Peyer's patch (tissue), 4 donors: ENCODE measurements at regions not wholly inside any gene's neighbourhood (a gene's known extent, or its start where the extent isn't known, plus 50 kb on each side); places are given as distances from the start of the nearest gene placed in this dataset.

Experiments used
- DNase-seq, 3 donors: peaks; one replicate each; pipeline ENCODE4 v3.0.0-alpha.2; 2017 to 2019
- H3K27ac ChIP-seq, 4 donors: fragments of 200-600 bp; sonication (generic); one replicate each; pipeline ENCODE4 v1.5.1; 2016 to 2019
- H3K27me3 ChIP-seq, 2 donors: fragments of 200-600 bp; sonication (generic); one replicate each; pipeline ENCODE4 v1.5.1; 2019
- H3K36me3 ChIP-seq, 3 donors: fragments of 200-600 bp; sonication (generic); one replicate each; pipeline ENCODE4 v1.5.1; 2016 to 2019
- H3K4me1 ChIP-seq, 4 donors: fragments of 200-600 bp; sonication (generic); one replicate each; pipeline ENCODE4 v1.5.1; 2016 to 2019
- H3K4me3 ChIP-seq, 4 donors: fragments of 200-600 bp; sonication (generic); 1 replicate in 3 of 4; 2 replicates in 1 of 4; pipeline ENCODE4 v1.5.1; 2016 to 2019; ENCODE audit warnings: mild to moderate bottlenecking in 1 of 4
- H3K9me3 ChIP-seq, 4 donors: fragments of 200-600 bp; sonication (generic); one replicate each; pipeline ENCODE4 v1.5.1; 2016 to 2019; ENCODE audit warnings: mild to moderate bottlenecking in 1 of 4
- CTCF ChIP-seq, 6 experiments: fragments of 450-650 bp in 4 of 6; fragments of 200-600 bp in 2 of 6; sonication (generic) in 1 of 6; IDR thresholded peaks; one replicate each; pipeline ENCODE4 v1.5.1; 2017 to 2019; ENCODE audit warnings: antibody characterized with exemption in 6 of 6, mild to moderate bottlenecking in 3 of 6, moderate library complexity in 1 of 6
- POLR2A ChIP-seq, 2 donors: fragments of 450-650 bp; IDR thresholded peaks; one replicate each; pipeline ENCODE4 v1.5.1; 2017; ENCODE audit warnings: antibody characterized with exemption in 2 of 2, mild to moderate bottlenecking in 2 of 2, moderate library complexity in 2 of 2

GRCh38 chr9:7976167-7976755 lies 176.7 kb upstream of the DMAC1 start:
- Histone ChIP-seq H3K4me1 (peaks cover 0 to 27% (median 2%) of the 10 kb centered on the region in 4 donors), H3K36me3 (no peaks in the 10 kb centered on the region), H3K4me3 (no peak overlapping the region), H3K27me3 (no peaks in the 10 kb centered on the region), H3K9me3 (no peaks in the 10 kb centered on the region), H3K27ac (peak overlapping the region; percentile 3 to 61 (median 24))
- TF ChIP-seq CTCF (IDR thresholded peaks at IDR 0.05), result no peak
- TF ChIP-seq POLR2A (IDR thresholded peaks at IDR 0.05), result no peak
- DNase-seq, result peak in 2 of 3 donors; percentile 72 to 78

- DNase-seq, result no peak
- TF ChIP-seq POLR2A (IDR thresholded peaks at IDR 0.05) (no peak), CTCF (IDR thresholded peaks at IDR 0.05) (no peak)
- Histone ChIP-seq H3K36me3 (no peaks in the 10 kb centered on the region), H3K9me3 (no peaks in the 10 kb centered on the region), H3K4me1 (peaks cover 0 to 27% (median 2%) of the 10 kb centered on the region in 4 donors), H3K27ac (peak overlapping the region in 1 of 4 donors; percentile 57), H3K27me3 (no peaks in the 10 kb centered on the region), H3K4me3 (no peak overlapping the region)
These were observed 175.8 kb upstream of the DMAC1 start for GRCh38 chr9:7975336-7975735.

GRCh38 chr9:7974335-7974960 lies 174.9 kb upstream of the DMAC1 start:
- Histone ChIP-seq H3K4me3 (no peak overlapping the region), H3K4me1 (peaks cover 0 to 27% (median 2%) of the 10 kb centered on the region in 4 donors), H3K9me3 (no peaks in the 10 kb centered on the region), H3K36me3 (no peaks in the 10 kb centered on the region), H3K27me3 (no peaks in the 10 kb centered on the region), H3K27ac (peak overlapping the region in 2 of 4 donors; percentile 37 to 57)
- peak in 2 of 3 donors; percentile 64 to 77 for DNase-seq
- TF ChIP-seq CTCF (IDR thresholded peaks at IDR 0.05), result no peak
- no peak for TF ChIP-seq POLR2A (IDR thresholded peaks at IDR 0.05)

- H3K9me3 ChIP-seq, result no peaks in the 10 kb centered on the region
- no peaks in the 10 kb centered on the region for H3K36me3 ChIP-seq
- TF ChIP-seq POLR2A (IDR thresholded peaks at IDR 0.05), result no peak
- no peak for TF ChIP-seq CTCF (IDR thresholded peaks at IDR 0.05)
- H3K4me3 ChIP-seq, result no peak overlapping the region
- H3K27ac ChIP-seq, result no peak overlapping the region
- DNase-seq, result no peak
- H3K4me1 ChIP-seq, result peaks cover 0 to 27% (median 2%) of the 10 kb centered on the region in 4 donors
- no peaks in the 10 kb centered on the region for H3K27me3 ChIP-seq
These were observed 173.5 kb upstream of the DMAC1 start for GRCh38 chr9:7973123-7973522.

- H3K4me1 ChIP-seq, result peaks cover 0 to 14% (median 0%) of the 10 kb centered on the region in 4 donors
- no peaks in the 10 kb centered on the region for H3K9me3 ChIP-seq
- TF ChIP-seq CTCF (IDR thresholded peaks at IDR 0.05), result no peak
- TF ChIP-seq POLR2A (IDR thresholded peaks at IDR 0.05), result no peak
- no peak overlapping the region for H3K27ac ChIP-seq
- H3K36me3 ChIP-seq, result no peaks in the 10 kb centered on the region
- H3K4me3 ChIP-seq, result no peak overlapping the region
- DNase-seq, result no peak
- no peaks in the 10 kb centered on the region for H3K27me3 ChIP-seq
These were observed 171.2 kb upstream of the DMAC1 start for GRCh38 chr9:7970681-7971330.
